Glutamatergic neuron (in vitro differentiated cells): ENCODE measurements at regions not wholly inside any gene's neighbourhood (a gene's known extent, or its start where the extent isn't known, plus 50 kb on each side); places are given as distances from the start of the nearest gene placed in this dataset.

ENCODE experiments used
- DNase-seq: peaks from one replicate; pipeline ENCODE4 v3.0.0; 2022
- H3K27ac Mint-ChIP-seq: one replicate; pipeline ENCODE4 v1.8.0; 2020; ENCODE audit warnings: mild to moderate bottlenecking, mixed read lengths, inconsistent platforms; ENCODE audit not compliant: unreplicated experiment
- H3K27me3 Mint-ChIP-seq: one replicate; pipeline ENCODE4 v1.8.0; 2020; ENCODE audit warnings: mild to moderate bottlenecking, moderate library complexity, mixed read lengths, inconsistent platforms; ENCODE audit not compliant: unreplicated experiment
- H3K36me3 Mint-ChIP-seq: one replicate; pipeline ENCODE4 v1.8.0; 2020; ENCODE audit warnings: mild to moderate bottlenecking, mixed read lengths, inconsistent platforms; ENCODE audit not compliant: unreplicated experiment
- H3K4me1 Mint-ChIP-seq: one replicate; pipeline ENCODE4 v1.8.0; 2020; ENCODE audit warnings: mild to moderate bottlenecking, low read depth, mixed read lengths, inconsistent platforms; ENCODE audit not compliant: unreplicated experiment
- H3K4me3 Mint-ChIP-seq: one replicate; pipeline ENCODE4 v1.8.0; 2020; ENCODE audit warnings: mild to moderate bottlenecking, mixed read lengths, inconsistent platforms; ENCODE audit not compliant: unreplicated experiment
- H3K9me3 Mint-ChIP-seq: one replicate; pipeline ENCODE4 v1.8.0; 2020; ENCODE audit warnings: mild to moderate bottlenecking, moderate library complexity, mixed read lengths, inconsistent platforms; ENCODE audit not compliant: unreplicated experiment
- CTCF ChIP-seq: fragments of 200-600 bp; sonication (generic); IDR thresholded peaks from one replicate; pipeline ENCODE4 v1.5.0; 2021; ENCODE audit not compliant: partially characterized antibody, unreplicated experiment

- Mint-ChIP-seq H3K4me3 (no peak overlapping the region), H3K9me3 (no peaks in the 10 kb centered on the region), H3K36me3 (no peaks in the 10 kb centered on the region), H3K4me1 (peaks cover 10% of the 10 kb centered on the region), H3K27me3 (no peaks in the 10 kb centered on the region), H3K27ac (no peak overlapping the region)
- TF ChIP-seq CTCF, result no peak
- DNase-seq, result no peak
These were observed 479.2 kb upstream of the ACVR2A start for GRCh38 chr2:147365622-147366021.

GRCh38 chr2:147364597-147364996 is 480.2 kb upstream of the ACVR2A start:
- no peak for DNase-seq
- TF ChIP-seq CTCF, result no peak

GRCh38 chr2:147363181-147363580 is 481.6 kb upstream of the ACVR2A start:
- DNase-seq, result no peak
- Mint-ChIP-seq H3K36me3 (no peaks in the 10 kb centered on the region), H3K27me3 (no peaks in the 10 kb centered on the region), H3K27ac (no peak overlapping the region), H3K4me3 (no peak overlapping the region), H3K9me3 (no peaks in the 10 kb centered on the region), H3K4me1 (peaks cover 10% of the 10 kb centered on the region)
- TF ChIP-seq CTCF, result no peak

More at GRCh38 chr2:147364597-147364996, 480.2 kb upstream of the ACVR2A start:
- Mint-ChIP-seq H3K27me3 (no peaks in the 10 kb centered on the region), H3K9me3 (no peaks in the 10 kb centered on the region), H3K36me3 (no peaks in the 10 kb centered on the region), H3K4me3 (no peak overlapping the region), H3K4me1 (peaks cover 10% of the 10 kb centered on the region), H3K27ac (no peak overlapping the region)

DNA sequence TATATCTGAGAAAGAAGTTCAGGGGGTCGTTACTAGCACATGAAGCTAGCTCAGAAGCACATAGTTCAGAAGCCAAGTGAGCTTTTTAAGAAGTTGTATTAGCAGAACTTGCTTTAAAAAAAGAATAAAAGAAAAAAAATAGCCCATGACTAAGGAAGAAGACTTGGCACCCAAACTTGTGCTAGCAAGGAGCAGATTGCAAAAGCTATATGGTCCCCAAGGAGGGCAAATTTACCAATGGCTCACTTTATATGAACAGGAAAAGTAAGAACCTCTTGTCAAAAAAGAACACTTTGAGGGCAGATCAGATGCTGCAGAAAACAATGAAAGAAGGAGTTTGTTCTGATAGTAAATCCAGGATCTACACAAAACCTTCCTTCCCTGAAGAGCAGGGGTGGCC is 486.5 kb upstream of the ACVR2A start:
- TF ChIP-seq CTCF, result no peak
- Mint-ChIP-seq H3K9me3 (no peaks in the 10 kb centered on the region), H3K4me1 (no peaks in the 10 kb centered on the region), H3K36me3 (no peaks in the 10 kb centered on the region), H3K27ac (no peak overlapping the region), H3K27me3 (no peaks in the 10 kb centered on the region), H3K4me3 (no peak overlapping the region)
- DNase-seq, result no peak

GRCh38 chr2:147356157-147356556 is 488.7 kb upstream of the ACVR2A start:
- no peak for DNase-seq
- H3K4me3 Mint-ChIP-seq, result no peak overlapping the region
- H3K9me3 Mint-ChIP-seq, result no peaks in the 10 kb centered on the region
- H3K27ac Mint-ChIP-seq, result no peak overlapping the region
- H3K4me1 Mint-ChIP-seq, result no peaks in the 10 kb centered on the region
- no peaks in the 10 kb centered on the region for H3K27me3 Mint-ChIP-seq
- no peaks in the 10 kb centered on the region for H3K36me3 Mint-ChIP-seq
- TF ChIP-seq CTCF, result no peak
